Cardiac muscle cell (in vitro differentiated cells and primary cell): ENCODE measurements at regions not wholly inside any gene's neighbourhood (a gene's known extent, or its start where the extent isn't known, plus 50 kb on each side); places are given as distances from the start of the nearest gene placed in this dataset.

Experiments used
- DNase-seq, 2 donors: peaks; one replicate each; pipeline versions ENCODE4 v3.0.0 to v3.0.0-alpha.2; 2010 to 2017; ENCODE audit warnings: low read depth in 1 of 2, low spot score in 1 of 2
- H3K27ac ChIP-seq: fragments of 200-600 bp; sonication (generic); 2 replicates; pipeline ENCODE4 v1.5.1; 2016
- H3K27me3 ChIP-seq: fragments of 200-600 bp; sonication (generic); 2 replicates; pipeline ENCODE4 v1.6.0; 2016; ENCODE audit warnings: control low read depth
- H3K36me3 ChIP-seq: fragments of 200-600 bp; sonication (generic); 2 replicates; pipeline ENCODE4 v1.5.1; 2016; ENCODE audit warnings: control low read depth
- H3K4me1 ChIP-seq: fragments of 200-600 bp; sonication (generic); 2 replicates; pipeline ENCODE4 v1.8.1; 2017; ENCODE audit warnings: low read depth, mild to moderate bottlenecking, mixed run types
- H3K4me3 ChIP-seq: fragments of 200-600 bp; sonication (generic); 2 replicates; pipeline ENCODE4 v1.5.1; 2016; ENCODE audit warnings: mild to moderate bottlenecking
- H3K9me3 ChIP-seq: fragments of 200-600 bp; sonication (generic); 2 replicates; pipeline ENCODE4 v1.5.1; 2017; ENCODE audit warnings: low read depth, mild to moderate bottlenecking, control low read depth
- CTCF ChIP-seq: IDR thresholded peaks from 2 replicates; pipeline ENCODE4 v1.5.1; 2012; ENCODE audit warnings: low read depth, mild to moderate bottlenecking, low read length

GRCh38 chr13:74406420-74406819 is 272.2 kb upstream of the KLF12 start:
- H3K27me3 ChIP-seq, result no peaks in the 10 kb centered on the region
- H3K9me3 ChIP-seq, result no peaks in the 10 kb centered on the region
- no peaks in the 10 kb centered on the region for H3K4me1 ChIP-seq
- no peak for TF ChIP-seq CTCF
- no peak overlapping the region for H3K4me3 ChIP-seq
- no peak for DNase-seq
- no peak overlapping the region for H3K27ac ChIP-seq
- no peaks in the 10 kb centered on the region for H3K36me3 ChIP-seq

GRCh38 chr13:74398599-74398998 is 264.4 kb upstream of the KLF12 start:
- Histone ChIP-seq H3K27me3 (no peaks in the 10 kb centered on the region), H3K27ac (no peak overlapping the region), H3K36me3 (no peaks in the 10 kb centered on the region), H3K4me1 (no peaks in the 10 kb centered on the region), H3K4me3 (no peak overlapping the region), H3K9me3 (no peaks in the 10 kb centered on the region)
- TF ChIP-seq CTCF, result no peak
- DNase-seq, result no peak

GRCh38 chr13:74389056-74389455 is 254.9 kb upstream of the KLF12 start:
- H3K4me3 ChIP-seq, result no peak overlapping the region
- no peaks in the 10 kb centered on the region for H3K4me1 ChIP-seq
- TF ChIP-seq CTCF, result no peak
- no peak for DNase-seq
- H3K36me3 ChIP-seq, result no peaks in the 10 kb centered on the region
- no peaks in the 10 kb centered on the region for H3K27me3 ChIP-seq
- H3K27ac ChIP-seq, result no peak overlapping the region
- H3K9me3 ChIP-seq, result no peaks in the 10 kb centered on the region

- Histone ChIP-seq H3K9me3 (no peaks in the 10 kb centered on the region), H3K4me3 (no peak overlapping the region), H3K4me1 (no peaks in the 10 kb centered on the region), H3K27me3 (no peaks in the 10 kb centered on the region), H3K36me3 (no peaks in the 10 kb centered on the region), H3K27ac (no peak overlapping the region)
- no peak for DNase-seq
- TF ChIP-seq CTCF, result no peak
These were observed 254.4 kb upstream of the KLF12 start for GRCh38 chr13:74388626-74389025.

- no peak for TF ChIP-seq CTCF
- Histone ChIP-seq H3K27me3 (no peaks in the 10 kb centered on the region), H3K4me3 (no peak overlapping the region), H3K4me1 (no peaks in the 10 kb centered on the region), H3K9me3 (no peaks in the 10 kb centered on the region), H3K36me3 (no peaks in the 10 kb centered on the region), H3K27ac (no peak overlapping the region)
- DNase-seq, result no peak
These were observed 238.3 kb upstream of the KLF12 start for GRCh38 chr13:74372511-74372910.

GRCh38 chr13:74367193-74367592 is 233.0 kb upstream of the KLF12 start:
- no peaks in the 10 kb centered on the region for H3K4me1 ChIP-seq
- H3K9me3 ChIP-seq, result no peaks in the 10 kb centered on the region
- H3K36me3 ChIP-seq, result no peaks in the 10 kb centered on the region
- no peak for DNase-seq
- no peak overlapping the region for H3K4me3 ChIP-seq
- no peak for TF ChIP-seq CTCF
- no peak overlapping the region for H3K27ac ChIP-seq
- no peaks in the 10 kb centered on the region for H3K27me3 ChIP-seq
